GM12878 (cell line): ENCODE measurements at regions not wholly inside any gene's neighbourhood (a gene's known extent, or its start where the extent isn't known, plus 50 kb on each side); places are given as distances from the start of the nearest gene placed in this dataset.

Experiments
- ATAC-seq: fragments of 200-7000 bp; cut with Tn5 transposase; 3 replicates; pipeline ENCODE4 v1.9.1; 2020; ENCODE audit warnings: mild to moderate bottlenecking, moderate library complexity
- BruUV-seq: library from RNA; stranded (reverse); fragments of 400-500 nt; replicated peaks from 2 replicates; lab custom pipeline; 2021; lab: Mats Ljungman, UMichigan
- CTCF ChIA-PET: fragments of 300-600 bp; sonication (Branson Sonifier 250); formaldehyde crosslinking; extraction: SDS; loops from one replicate; lab custom pipeline; 2021; ENCODE audit warnings: inconsistent platforms; lab: Yijun Ruan, JAX
- POLR2A ChIA-PET: fragments of 350-600 bp; formaldehyde crosslinking; extraction: SDS; loops from one replicate; lab custom pipeline; 2021; ENCODE audit warnings: inconsistent platforms; lab: Charles Lee
- RAD21 ChIA-PET: fragments of 300-600 bp; sonication (Branson Sonifier 250); formaldehyde crosslinking; loops from one replicate; lab custom pipeline; 2023; ENCODE audit warnings: antibody characterized with exemption; ENCODE audit not compliant: unreplicated experiment; lab: Charles Lee
- SMC1A ChIA-PET: fragments of 300-600 bp; sonication (Branson Sonifier 250); formaldehyde crosslinking; loops from one replicate; lab custom pipeline; 2023; ENCODE audit not compliant: unreplicated experiment, uncharacterized antibody; lab: Charles Lee
- DNase-seq: peaks from one replicate; pipeline ENCODE4 v3.0.0-alpha.2; 2011; ENCODE audit warnings: low read depth, low spot score
- FAIRE-seq: peaks from 3 replicates; lab custom pipeline; 2011; peaks lifted over from hg19 to GRCh38; lab: Jason Lieb, UNC
- H2AFZ ChIP-seq: 2 replicates; pipeline ENCODE4 v1.6.0; 2011; ENCODE audit warnings: low read depth, low read length, control low read depth; ENCODE audit not compliant: control insufficient read depth
- H3K27ac ChIP-seq: 2 replicates; pipeline ENCODE4 v1.5.1; 2011; ENCODE audit warnings: control low read depth; ENCODE audit not compliant: control insufficient read depth, insufficient read depth
- H3K27me3 ChIP-seq, 2 experiments: replicated peaks in 1 of 2; 2 replicates each; pipeline versions ENCODE4 v1.6.0 to v1.6.1; 2011; ENCODE audit warnings: low read length in 1 of 2; ENCODE audit not compliant: control insufficient read depth in 2 of 2, insufficient read depth in 2 of 2
- H3K36me3 ChIP-seq, 2 experiments: 2 replicates each; pipeline ENCODE4 v1.5.1; 2011; ENCODE audit warnings: low read length in 1 of 2; ENCODE audit not compliant: control insufficient read depth in 2 of 2, insufficient read depth in 2 of 2
- H3K4me1 ChIP-seq: 2 replicates; pipeline ENCODE4 v1.6.1; 2011; ENCODE audit warnings: mild to moderate bottlenecking, low read length, moderate library complexity, mixed read lengths; ENCODE audit not compliant: control insufficient read depth, insufficient read depth
- H3K4me2 ChIP-seq: 2 replicates; pipeline ENCODE4 v1.6.0; 2011; ENCODE audit warnings: control low read depth; ENCODE audit not compliant: control insufficient read depth, insufficient read depth
- H3K4me3 ChIP-seq: fragments of 200-600 bp; sonication (generic); 2 replicates; pipeline ENCODE4 v1.5.1; 2016
- H3K79me2 ChIP-seq: 2 replicates; pipeline ENCODE4 v1.6.0; 2011; ENCODE audit warnings: low read length; ENCODE audit not compliant: control insufficient read depth, insufficient read depth
- H3K9ac ChIP-seq: 2 replicates; pipeline ENCODE4 v1.8.0; 2011; ENCODE audit warnings: low read length, control low read depth, mixed read lengths; ENCODE audit not compliant: control insufficient read depth, insufficient read depth
- H3K9me3 ChIP-seq: replicated peaks from 3 replicates; pipeline ENCODE4 v1.5.1; 2011; ENCODE audit warnings: mild to moderate bottlenecking, low read length; ENCODE audit not compliant: control insufficient read depth, insufficient read depth
- H4K20me1 ChIP-seq: 2 replicates; pipeline ENCODE4 v1.6.0; 2011; ENCODE audit not compliant: control insufficient read depth, insufficient read depth
- CHD1 ChIP-seq: IDR thresholded peaks from 2 replicates; pipeline ENCODE4 v1.6.1; 2012; ENCODE audit warnings: low read depth, low read length, improper control_type of control experiment
- CTCF ChIP-seq, 3 experiments: IDR thresholded peaks in 2 of 3; conservative IDR thresholded peaks in 1 of 3; 2 replicates each; pipeline ENCODE4 v1.5.1; 2011; ENCODE audit warnings: low read depth in 3 of 3, low read length in 3 of 3, mild to moderate bottlenecking in 3 of 3, control low read depth in 2 of 3, moderate library complexity in 2 of 3, inconsistent platforms in 1 of 3, mixed read lengths in 1 of 3; ENCODE audit not compliant: control insufficient read depth in 2 of 3, insufficient read depth in 1 of 3; ENCODE audit errors: extremely low read depth in 1 of 3
- EGR1 ChIP-seq, 2 experiments: IDR thresholded peaks; 1 replicate in 1 of 2; 2 replicates in 1 of 2; pipeline ENCODE4 v1.6.1; 2011 to 2012; ENCODE audit warnings: low read depth in 2 of 2, low read length in 2 of 2, borderline replicate concordance in 1 of 2, mild to moderate bottlenecking in 1 of 2, moderate library complexity in 1 of 2
- ELK1 ChIP-seq: IDR thresholded peaks from 2 replicates; pipeline ENCODE4 v1.6.1; 2012; ENCODE audit warnings: low read depth, low read length, improper control_type of control experiment
- ETV6 ChIP-seq, 2 experiments: fragments of 450-650 bp in 1 of 2; IDR thresholded peaks in 1 of 2; conservative IDR thresholded peaks in 1 of 2; 2 replicates each; pipeline ENCODE4 v1.6.1; 2014; ENCODE audit warnings: antibody characterized with exemption in 1 of 2, borderline replicate concordance in 1 of 2, low read depth in 1 of 2, mild to moderate bottlenecking in 1 of 2, moderate library complexity in 1 of 2
- GABPA ChIP-seq: IDR thresholded peaks from 2 replicates; pipeline ENCODE4 v1.6.1; 2014; ENCODE audit warnings: antibody characterized with exemption, low read depth, mild to moderate bottlenecking, inconsistent platforms
- HSF1 ChIP-seq: fragments of 150-350 bp; IDR thresholded peaks from 2 replicates; pipeline ENCODE4 v1.6.1; 2014; ENCODE audit warnings: mild to moderate bottlenecking, low read depth, low read length
- JUNB ChIP-seq: IDR thresholded peaks from 2 replicates; pipeline ENCODE4 v1.6.1; 2016; ENCODE audit warnings: antibody characterized with exemption, mild to moderate bottlenecking
- LARP7 ChIP-seq: fragments of 450-650 bp; IDR thresholded peaks from 2 replicates; pipeline ENCODE4 v1.6.1; 2017; ENCODE audit warnings: mild to moderate bottlenecking
- NR2C1 ChIP-seq: fragments of 450-650 bp; IDR thresholded peaks from 2 replicates; pipeline ENCODE4 v1.6.1; 2017; ENCODE audit warnings: antibody characterized with exemption, mild to moderate bottlenecking, moderate library complexity
- PAX5 ChIP-seq: IDR thresholded peaks from 2 replicates; pipeline ENCODE4 v1.6.1; 2011; ENCODE audit warnings: low read depth, low read length, borderline replicate concordance
- PBX3 ChIP-seq: IDR thresholded peaks from 2 replicates; pipeline ENCODE4 v1.6.1; 2011; ENCODE audit warnings: mild to moderate bottlenecking, low read depth, low read length, moderate library complexity; ENCODE audit not compliant: insufficient replicate concordance
- POLR2A ChIP-seq: IDR thresholded peaks from 2 replicates; pipeline ENCODE4 v1.6.1; 2011; ENCODE audit warnings: low read depth, mild to moderate bottlenecking, low read length
- RAD51 ChIP-seq: fragments of 450-650 bp; IDR thresholded peaks from 2 replicates; pipeline ENCODE4 v1.6.1; 2016; ENCODE audit warnings: moderate library complexity, mild to moderate bottlenecking, inconsistent platforms
- RCOR1 ChIP-seq: conservative IDR thresholded peaks from 2 replicates; pipeline ENCODE4 v1.6.1; 2012; ENCODE audit warnings: low read depth, low read length, improper control_type of control experiment
- TARDBP ChIP-seq: IDR thresholded peaks from 2 replicates; pipeline ENCODE4 v1.6.1; 2016; ENCODE audit warnings: borderline replicate concordance
- TCF7 ChIP-seq: IDR thresholded peaks from 2 replicates; pipeline ENCODE4 v1.6.1; 2014; ENCODE audit warnings: antibody characterized with exemption, borderline replicate concordance
- YY1 ChIP-seq: IDR thresholded peaks from 2 replicates; pipeline ENCODE4 v1.6.1; 2011; ENCODE audit warnings: low read depth, mild to moderate bottlenecking, low read length
- ZNF24 ChIP-seq: fragments of 450-650 bp; IDR thresholded peaks from 2 replicates; pipeline ENCODE4 v1.6.1; 2017; ENCODE audit warnings: antibody characterized with exemption, mild to moderate bottlenecking
- WGBS: methylation state at CpG from one replicate; pipeline ENCODE4 v1.1.6; 2016; ENCODE audit warnings: low lambda C conversion rate; ENCODE audit not compliant: insufficient replicate concordance, insufficient coverage; ENCODE audit errors: missing lambda C conversion rate; 5-methylcytosine and 5-hydroxymethylcytosine counted together
- in situ Hi-C: fragments of 300-500 bp; cut with MboI; formaldehyde crosslinking; loops from 9 replicates; pipeline ENCODE4 v1.14.3; 2018; ENCODE audit warnings: mixed read lengths
- intact Hi-C: fragments of 100-400 bp; cut with micrococcal nuclease; formaldehyde crosslinking; loops from one replicate; pipeline ENCODE4 v1.14.2; 2022; ENCODE audit not compliant: unreplicated experiment

DNA sequence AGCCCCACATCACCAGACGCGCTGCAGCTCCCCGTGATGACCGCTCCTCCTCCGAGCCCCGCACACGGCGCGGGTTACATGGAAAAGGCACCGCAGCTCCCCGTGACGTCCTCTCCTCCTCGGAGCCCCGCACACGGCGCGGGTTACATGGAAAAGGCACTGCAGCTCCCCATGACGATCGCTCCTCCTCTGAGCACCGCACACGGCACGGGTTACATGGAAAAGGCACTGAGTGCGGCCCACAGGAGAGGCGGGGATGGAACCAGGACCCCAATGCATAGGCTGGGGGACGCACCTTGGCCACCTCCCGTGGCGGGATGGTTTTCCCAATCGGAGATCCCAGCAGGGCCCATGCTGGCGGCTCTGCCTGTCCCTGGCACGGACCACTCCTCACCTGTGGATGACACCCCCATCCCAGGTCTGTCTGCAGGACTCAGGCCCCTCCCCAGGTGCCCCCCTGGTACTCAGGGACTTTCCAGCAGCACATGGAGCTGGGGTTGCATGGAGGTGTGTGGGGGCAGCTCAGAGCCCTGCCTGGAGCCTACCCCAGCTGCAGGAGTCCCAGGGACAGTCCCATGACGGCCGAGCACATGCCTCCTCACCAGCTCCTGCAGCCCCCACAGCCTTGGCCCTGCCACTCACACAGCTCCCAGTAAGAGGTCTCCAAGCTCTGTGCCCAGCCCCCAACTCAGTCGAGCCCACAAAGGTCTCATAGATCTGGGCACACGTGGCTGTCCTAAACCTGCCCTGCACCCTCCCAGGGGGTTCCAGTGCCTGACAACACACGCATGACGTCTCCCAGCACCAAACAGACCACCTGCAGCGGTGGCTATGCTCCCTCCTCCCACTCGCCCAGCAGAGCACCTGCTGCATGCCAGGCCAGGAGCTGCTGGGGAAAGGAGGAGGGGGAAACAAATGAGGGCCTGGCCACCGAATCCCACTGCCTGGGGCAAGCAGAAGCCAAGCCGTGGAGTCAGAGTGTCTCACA lies 166.6 kb downstream of the BRD1 start:
- BruUV-seq = no TSS peak
- H3K4me1 ChIP-seq = no peaks in the 10 kb centered on the region
- no peak overlapping the region for H3K27ac ChIP-seq
- no peak overlapping the region for H3K4me2 ChIP-seq
- SMC1A ChIA-PET = no interaction called here
- intact Hi-C loops (no loop called here), in situ Hi-C loops (no loop called here)
- no peaks in the 10 kb centered on the region for H3K27me3 ChIP-seq
- H3K9me3 ChIP-seq = no peaks in the 10 kb centered on the region; the same call in 2 of the 3 replicates
- POLR2A ChIA-PET = no interaction called here
- no peak for DNase-seq
- ATAC-seq = no peak
- TF ChIP-seq PBX3 (no peak), ZNF24 (no peak), ETV6 (conservative IDR thresholded peaks at IDR 0.05 in 1 of 2, IDR thresholded peaks at IDR 0.05 in 1 of 2; ENCODE audit: borderline replicate concordance in 1 of 2, low read depth in 1 of 2) (no peak), TARDBP (no peak), NR2C1 (no peak), LARP7 (no peak), RAD51 (no peak), CHD1 (no peak), ELK1 (no peak), RCOR1 (no peak), HSF1 (no peak), JUNB (no peak), POLR2A (no peak), YY1 (no peak), EGR1 (IDR thresholded peaks at IDR 0.05; ENCODE audit: borderline replicate concordance in 1 of 2, low read depth in 2 of 2, low read length in 2 of 2) (no peak), GABPA (no peak), TCF7 (no peak), CTCF (IDR thresholded peaks at IDR 0.05 in 2 of 3, conservative IDR thresholded peaks at IDR 0.05 in 1 of 3; ENCODE audit: control insufficient read depth in 2 of 3, extremely low read depth in 1 of 3, insufficient read depth in 1 of 3, low read depth in 3 of 3, low read length in 3 of 3) (no peak), PAX5 (no peak)
- WGBS = 64% methylated on average over 39 of the region's 40 CpGs
- CTCF ChIA-PET = no interaction called here
- H2AFZ ChIP-seq = no peak overlapping the region
- peaks cover 7% of the 10 kb centered on the region for H3K79me2 ChIP-seq
- RAD21 ChIA-PET = no interaction called here
- H3K36me3 ChIP-seq = no peaks in the 10 kb centered on the region
- FAIRE-seq = no peak
- no peak overlapping the region for H3K9ac ChIP-seq
- no peaks in the 10 kb centered on the region for H4K20me1 ChIP-seq
- no peak overlapping the region for H3K4me3 ChIP-seq
